ENCODE measurements at regions not wholly inside any gene's neighbourhood (a gene's known extent, or its start where the extent isn't known, plus 50 kb on each side); places are given as distances from the start of the nearest gene placed in this dataset.
"Not testable (repeated sequence)": the region's sequence is repeated elsewhere in the genome, so short reads cannot be mapped to it uniquely, and the experiment has no call there.

DNA sequence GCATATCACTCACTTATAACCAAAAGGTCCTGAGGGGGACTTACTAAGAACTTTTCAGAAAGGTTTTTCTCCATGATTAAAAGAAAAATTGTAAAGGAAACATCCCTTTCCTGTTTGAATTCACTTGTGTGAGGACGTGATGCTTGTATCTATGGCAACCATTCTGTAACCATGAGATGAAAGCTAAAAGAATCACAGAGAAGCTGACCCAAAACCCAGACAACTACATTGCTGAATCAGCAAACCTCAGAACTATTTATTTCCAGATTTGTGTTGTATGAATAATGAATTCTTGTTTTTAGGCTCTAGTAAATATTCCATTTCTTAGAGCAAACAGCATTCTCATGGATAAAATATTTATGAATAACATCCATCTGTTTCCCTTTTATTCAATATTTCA is 91.2 kb downstream of the RCHY1 start:
- H3K36me3 ChIP-seq (ENCODE audit: control insufficient read depth, insufficient read depth, low read length) = no peaks in the 10 kb centered on the region
- H3K4me3 ChIP-seq (ENCODE audit: insufficient read depth, low read depth, low read length) = no peak overlapping the region
- no peaks in the 10 kb centered on the region for H3K4me1 ChIP-seq (ENCODE audit: control insufficient read depth, insufficient read depth, low read length)
- 79 to 100% methylated on average over 1 of the region's 1 CpG for WGBS, 2 experiments
- no peak overlapping the region for H3K27ac ChIP-seq (ENCODE audit: insufficient read depth, low read depth, low read length, poor library complexity, severe bottlenecking)
- H3K9me3 ChIP-seq (ENCODE audit: control insufficient read depth, low read length) = no peaks in the 10 kb centered on the region
- H3K27me3 ChIP-seq (ENCODE audit: control insufficient read depth, insufficient read depth, low read length, poor library complexity, severe bottlenecking) = no peaks in the 10 kb centered on the region

DNA sequence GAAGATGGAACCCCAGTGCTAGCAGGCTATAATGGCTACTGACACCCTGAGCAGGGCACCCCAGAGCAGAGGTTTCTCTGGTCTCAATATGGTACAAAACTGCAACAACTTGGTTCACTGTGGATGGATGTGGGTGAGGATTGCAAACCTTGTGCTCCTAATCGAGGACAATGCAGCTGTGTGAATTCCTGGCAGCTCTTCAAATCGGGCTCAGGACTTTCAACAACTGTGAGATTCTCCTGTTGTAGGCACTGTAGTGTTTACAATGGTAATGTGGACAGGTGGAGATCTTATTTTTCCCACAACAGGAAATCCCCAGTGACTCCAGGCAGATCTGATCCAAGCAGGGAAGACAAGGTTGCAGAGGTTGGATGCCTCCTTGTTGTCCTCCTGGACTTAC is 101.5 kb downstream of the RCHY1 start:
- H3K4me1 ChIP-seq (ENCODE audit: control insufficient read depth, insufficient read depth, low read length) = no peaks in the 10 kb centered on the region
- peaks cover 2% of the 10 kb centered on the region for H3K9me3 ChIP-seq (ENCODE audit: control insufficient read depth, low read length)
- no peak overlapping the region for H3K4me3 ChIP-seq (ENCODE audit: insufficient read depth, low read depth, low read length)
- no peak overlapping the region for H3K27ac ChIP-seq (ENCODE audit: insufficient read depth, low read depth, low read length, poor library complexity, severe bottlenecking)
- H3K27me3 ChIP-seq (ENCODE audit: control insufficient read depth, insufficient read depth, low read length, poor library complexity, severe bottlenecking) = no peaks in the 10 kb centered on the region
- WGBS, 2 experiments = 82 to 91% methylated on average over 2 of the region's 2 CpGs
- H3K36me3 ChIP-seq (ENCODE audit: control insufficient read depth, insufficient read depth, low read length) = no peaks in the 10 kb centered on the region

DNA sequence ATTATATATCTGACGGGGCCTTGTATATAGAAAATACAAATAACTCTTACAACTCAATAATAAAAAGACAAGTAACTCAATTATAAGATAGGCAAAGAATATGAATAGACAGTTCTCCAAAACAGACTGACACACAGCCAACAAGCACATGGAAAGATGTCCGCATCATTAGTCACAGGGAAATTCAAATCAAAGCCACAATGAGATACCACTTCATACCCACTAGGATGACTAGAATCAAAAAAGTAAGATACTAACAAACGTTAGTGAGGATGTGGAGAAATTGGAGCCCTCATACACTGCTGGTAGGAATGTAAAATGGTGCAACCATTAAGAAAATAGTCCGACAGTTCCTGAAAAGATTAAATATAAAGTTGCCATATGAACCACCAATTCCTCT is 115.7 kb downstream of the RCHY1 start:
- WGBS, 2 experiments = 90 to 100% methylated on average over 2 to 3 of the region's 4 CpGs
- Histone ChIP-seq H3K27ac (ENCODE audit: insufficient read depth, low read depth, low read length, poor library complexity, severe bottlenecking) (no peak overlapping the region), H3K4me3 (ENCODE audit: insufficient read depth, low read depth, low read length) (no peak overlapping the region), H3K4me1 (ENCODE audit: control insufficient read depth, insufficient read depth, low read length) (peaks cover 3% of the 10 kb centered on the region), H3K9me3 (ENCODE audit: control insufficient read depth, low read length) (no peaks in the 10 kb centered on the region), H3K27me3 (ENCODE audit: control insufficient read depth, insufficient read depth, low read length, poor library complexity, severe bottlenecking) (no peaks in the 10 kb centered on the region), H3K36me3 (ENCODE audit: control insufficient read depth, insufficient read depth, low read length) (no peaks in the 10 kb centered on the region)

DNA sequence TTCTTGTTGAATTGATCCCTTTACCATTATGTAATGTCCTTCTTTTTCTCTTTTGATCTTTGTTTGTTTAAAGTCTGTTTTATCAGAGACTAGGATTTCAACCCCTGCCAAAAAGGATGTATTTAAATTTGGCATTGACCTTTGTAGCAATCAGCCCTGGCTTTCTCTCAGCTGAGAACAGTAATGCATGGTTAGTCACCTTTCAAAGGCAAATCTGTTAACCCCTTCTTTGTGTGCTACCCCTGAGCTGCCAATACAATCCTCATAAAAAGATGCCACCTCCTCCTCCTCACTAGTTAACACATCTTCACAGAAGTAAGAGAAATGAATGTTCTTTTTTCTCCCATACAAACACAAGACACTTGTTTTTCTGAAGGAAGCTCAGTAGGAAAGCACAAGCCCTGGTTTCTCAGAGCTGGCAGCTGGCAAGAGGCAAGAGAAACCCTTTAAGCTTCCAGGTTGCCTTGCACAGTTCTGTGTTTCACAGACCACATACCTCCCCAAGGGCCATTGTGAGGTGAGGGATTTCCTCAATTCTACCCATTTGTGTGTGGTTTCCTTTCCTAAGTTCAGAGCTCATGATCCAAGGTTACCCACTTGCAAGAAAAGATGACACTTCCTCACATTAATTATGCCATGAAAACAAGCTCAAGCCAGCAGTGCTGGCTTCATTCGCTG is 122.6 kb downstream of the RCHY1 start:
- WGBS, 2 experiments = 64 to 85% methylated on average over 1 of the region's 1 CpG
- Histone ChIP-seq H3K9me3 (ENCODE audit: control insufficient read depth, low read length) (no peaks in the 10 kb centered on the region), H3K27me3 (ENCODE audit: control insufficient read depth, insufficient read depth, low read length, poor library complexity, severe bottlenecking) (no peaks in the 10 kb centered on the region), H3K27ac (ENCODE audit: insufficient read depth, low read depth, low read length, poor library complexity, severe bottlenecking) (no peak overlapping the region), H3K4me1 (ENCODE audit: control insufficient read depth, insufficient read depth, low read length) (peaks cover 2% of the 10 kb centered on the region), H3K4me3 (ENCODE audit: insufficient read depth, low read depth, low read length) (no peak overlapping the region), H3K36me3 (ENCODE audit: control insufficient read depth, insufficient read depth, low read length) (no peaks in the 10 kb centered on the region)

DNA sequence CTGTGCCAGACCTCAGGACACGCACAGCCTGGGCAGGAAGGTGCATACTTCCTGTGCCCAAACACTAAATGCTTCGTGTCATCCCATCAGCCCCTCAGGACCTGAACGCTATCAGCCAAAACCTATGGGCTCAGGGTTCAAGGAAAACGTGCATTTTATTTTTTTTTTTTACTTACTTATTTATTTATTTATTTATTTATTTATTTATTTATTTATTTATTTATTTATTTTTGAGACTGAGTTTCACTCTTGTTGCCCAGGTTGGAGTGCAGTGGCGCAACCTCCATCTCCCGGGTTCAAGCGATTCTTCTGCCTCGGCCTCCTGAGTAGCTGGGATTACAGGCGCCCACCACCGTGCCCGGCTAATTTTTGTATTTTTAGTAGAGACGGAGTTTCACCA is 127.8 kb downstream of the RCHY1 start:
- H3K4me3 ChIP-seq (ENCODE audit: insufficient read depth, low read depth, low read length); H3K27ac ChIP-seq (ENCODE audit: insufficient read depth, low read depth, low read length, poor library complexity, severe bottlenecking); H3K27me3 ChIP-seq (ENCODE audit: control insufficient read depth, insufficient read depth, low read length, poor library complexity, severe bottlenecking); H3K9me3 ChIP-seq (ENCODE audit: control insufficient read depth, low read length); H3K36me3 ChIP-seq (ENCODE audit: control insufficient read depth, insufficient read depth, low read length); H3K4me1 ChIP-seq (ENCODE audit: control insufficient read depth, insufficient read depth, low read length): not testable (repeated sequence)
- WGBS, 2 experiments = 95 to 97% methylated on average over 10 of the region's 12 CpGs

DNA sequence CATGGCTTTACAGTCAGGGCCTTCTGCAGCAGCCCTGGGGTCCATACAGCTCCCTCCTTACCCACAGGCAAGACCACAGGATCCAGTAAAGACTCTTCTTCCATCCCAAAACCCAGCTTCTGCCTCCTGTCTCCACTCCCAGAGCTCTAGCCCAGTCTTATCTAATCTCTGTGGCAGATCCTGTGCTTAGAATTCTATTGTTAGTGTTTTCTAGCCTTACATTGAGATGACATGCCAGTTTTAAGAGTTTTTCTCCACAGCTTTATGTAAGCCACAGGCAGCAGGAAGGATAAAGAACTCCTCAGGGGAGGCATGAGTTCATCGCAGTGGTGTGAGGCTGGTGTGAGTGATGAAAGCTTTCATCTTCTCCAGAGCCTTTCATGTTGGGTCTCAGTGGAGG is 129.1 kb downstream of the RCHY1 start:
- Histone ChIP-seq H3K4me3 (ENCODE audit: insufficient read depth, low read depth, low read length) (no peak overlapping the region), H3K9me3 (ENCODE audit: control insufficient read depth, low read length) (no peaks in the 10 kb centered on the region), H3K27me3 (ENCODE audit: control insufficient read depth, insufficient read depth, low read length, poor library complexity, severe bottlenecking) (no peaks in the 10 kb centered on the region), H3K4me1 (ENCODE audit: control insufficient read depth, insufficient read depth, low read length) (no peaks in the 10 kb centered on the region), H3K36me3 (ENCODE audit: control insufficient read depth, insufficient read depth, low read length) (no peaks in the 10 kb centered on the region), H3K27ac (ENCODE audit: insufficient read depth, low read depth, low read length, poor library complexity, severe bottlenecking) (no peak overlapping the region)
- WGBS, 2 experiments = 68 to 71% methylated on average over 1 of the region's 1 CpG

DNA sequence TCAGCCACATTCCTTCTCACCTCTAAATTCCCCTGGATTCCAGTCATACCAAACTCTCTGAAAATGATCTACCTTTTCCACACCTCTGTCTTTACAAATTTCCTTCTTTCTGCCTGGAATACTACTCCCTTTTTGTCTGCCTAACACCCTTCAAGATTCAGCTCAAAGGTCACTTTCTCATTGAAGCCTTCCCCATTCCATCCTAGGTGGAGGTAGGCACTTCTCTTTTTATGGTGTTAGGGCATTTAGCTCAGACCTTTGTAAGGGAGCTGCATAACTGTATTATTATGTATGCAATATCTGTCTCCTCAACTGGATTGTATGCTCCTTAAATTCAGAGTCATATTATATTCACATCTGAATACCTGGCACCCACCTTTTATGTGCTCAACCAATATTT is 137.7 kb downstream of the RCHY1 start:
- H3K4me1 ChIP-seq (ENCODE audit: control insufficient read depth, insufficient read depth, low read length) = no peaks in the 10 kb centered on the region
- no peaks in the 10 kb centered on the region for H3K27me3 ChIP-seq (ENCODE audit: control insufficient read depth, insufficient read depth, low read length, poor library complexity, severe bottlenecking)
- no peak overlapping the region for H3K4me3 ChIP-seq (ENCODE audit: insufficient read depth, low read depth, low read length)
- H3K36me3 ChIP-seq (ENCODE audit: control insufficient read depth, insufficient read depth, low read length) = no peaks in the 10 kb centered on the region
- H3K9me3 ChIP-seq (ENCODE audit: control insufficient read depth, low read length) = peaks cover 2% of the 10 kb centered on the region
- H3K27ac ChIP-seq (ENCODE audit: insufficient read depth, low read depth, low read length, poor library complexity, severe bottlenecking) = no peak overlapping the region

DNA sequence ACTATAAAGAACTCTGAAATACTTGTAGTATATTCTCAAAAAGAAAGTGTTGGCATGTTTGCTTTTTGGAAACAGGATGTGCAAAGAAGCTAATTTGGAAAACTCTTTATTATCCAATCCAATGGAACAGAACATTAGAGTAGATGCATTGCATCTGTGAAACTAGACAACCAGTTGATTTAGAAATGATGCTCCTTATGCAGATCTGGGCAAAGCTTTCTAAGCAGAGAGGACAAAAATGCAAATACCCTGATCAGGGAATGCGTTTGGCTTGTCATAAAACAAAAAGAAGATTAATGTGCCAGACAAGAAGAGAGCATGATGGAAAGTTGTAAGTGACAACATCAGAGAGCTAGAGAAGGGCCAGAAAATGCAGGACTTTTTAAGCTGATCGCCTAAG is 142.3 kb downstream of the RCHY1 start:
- H3K4me1 ChIP-seq (ENCODE audit: control insufficient read depth, insufficient read depth, low read length) = no peaks in the 10 kb centered on the region

DNA sequence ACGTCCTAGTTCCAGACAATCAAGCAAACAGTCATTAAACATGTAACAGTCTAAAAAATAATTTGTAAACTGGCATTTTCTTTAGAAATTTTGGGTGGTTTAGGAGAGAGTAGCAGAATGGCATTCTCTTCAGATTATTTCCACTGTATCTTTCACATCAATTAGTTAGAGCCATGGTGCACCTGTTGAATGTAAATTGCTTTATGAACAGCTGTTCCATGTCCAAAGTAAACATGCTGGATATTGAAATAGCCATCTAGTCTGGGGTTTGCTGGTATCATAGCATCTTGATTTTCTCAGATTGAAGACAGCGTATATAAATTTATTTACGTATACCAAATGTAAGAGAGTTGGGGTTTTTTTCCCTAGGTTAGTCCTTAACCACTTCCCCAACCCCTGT is 143.6 kb downstream of the RCHY1 start:
- no peaks in the 10 kb centered on the region for H3K36me3 ChIP-seq (ENCODE audit: control insufficient read depth, insufficient read depth, low read length)
- H3K27ac ChIP-seq (ENCODE audit: insufficient read depth, low read depth, low read length, poor library complexity, severe bottlenecking) = no peak overlapping the region
- H3K4me1 ChIP-seq (ENCODE audit: control insufficient read depth, insufficient read depth, low read length) = no peaks in the 10 kb centered on the region
- H3K27me3 ChIP-seq (ENCODE audit: control insufficient read depth, insufficient read depth, low read length, poor library complexity, severe bottlenecking) = no peaks in the 10 kb centered on the region
- H3K9me3 ChIP-seq (ENCODE audit: control insufficient read depth, low read length) = peaks cover 2% of the 10 kb centered on the region
- H3K4me3 ChIP-seq (ENCODE audit: insufficient read depth, low read depth, low read length) = no peak overlapping the region
- WGBS, 2 experiments = 100% methylated on average over 1 of the region's 3 CpGs

More for the DNA sequence above, 142.3 kb downstream of the RCHY1 start:
- Histone ChIP-seq H3K36me3 (ENCODE audit: control insufficient read depth, insufficient read depth, low read length) (no peaks in the 10 kb centered on the region), H3K4me3 (ENCODE audit: insufficient read depth, low read depth, low read length) (no peak overlapping the region), H3K9me3 (ENCODE audit: control insufficient read depth, low read length) (peaks cover 2% of the 10 kb centered on the region), H3K27ac (ENCODE audit: insufficient read depth, low read depth, low read length, poor library complexity, severe bottlenecking) (no peak overlapping the region), H3K27me3 (ENCODE audit: control insufficient read depth, insufficient read depth, low read length, poor library complexity, severe bottlenecking) (no peaks in the 10 kb centered on the region)
- 85 to 86% methylated on average over 1 to 2 of the region's 2 CpGs for WGBS, 2 experiments

DNA sequence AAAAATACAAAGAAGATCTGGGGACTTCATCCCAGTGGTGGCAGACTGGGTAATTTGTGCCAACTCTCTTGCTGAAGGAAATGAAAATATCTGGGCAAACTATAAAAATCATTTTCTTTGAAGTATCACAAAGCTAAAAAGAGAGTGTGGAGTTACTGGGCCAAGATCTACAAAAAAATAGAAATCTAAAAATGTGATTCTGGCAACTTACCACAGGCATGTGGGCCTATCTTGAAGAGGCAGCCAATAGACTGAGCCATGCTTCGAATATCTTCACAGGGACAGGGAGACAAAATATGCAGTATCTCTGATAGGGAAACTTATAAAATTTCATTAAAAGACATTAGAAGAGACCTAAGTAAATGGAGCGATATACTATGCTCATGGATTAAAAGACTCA is 168.8 kb downstream of the RCHY1 start:
- 77 to 96% methylated on average over 1 to 2 of the region's 2 CpGs for WGBS, 2 experiments
- H3K27ac ChIP-seq (ENCODE audit: insufficient read depth, low read depth, low read length, poor library complexity, severe bottlenecking) = no peak overlapping the region
- H3K4me3 ChIP-seq (ENCODE audit: insufficient read depth, low read depth, low read length) = no peak overlapping the region
- no peaks in the 10 kb centered on the region for H3K36me3 ChIP-seq (ENCODE audit: control insufficient read depth, insufficient read depth, low read length)
- H3K9me3 ChIP-seq (ENCODE audit: control insufficient read depth, low read length) = peaks cover 2% of the 10 kb centered on the region
- no peaks in the 10 kb centered on the region for H3K27me3 ChIP-seq (ENCODE audit: control insufficient read depth, insufficient read depth, low read length, poor library complexity, severe bottlenecking)
- no peaks in the 10 kb centered on the region for H3K4me1 ChIP-seq (ENCODE audit: control insufficient read depth, insufficient read depth, low read length)

DNA sequence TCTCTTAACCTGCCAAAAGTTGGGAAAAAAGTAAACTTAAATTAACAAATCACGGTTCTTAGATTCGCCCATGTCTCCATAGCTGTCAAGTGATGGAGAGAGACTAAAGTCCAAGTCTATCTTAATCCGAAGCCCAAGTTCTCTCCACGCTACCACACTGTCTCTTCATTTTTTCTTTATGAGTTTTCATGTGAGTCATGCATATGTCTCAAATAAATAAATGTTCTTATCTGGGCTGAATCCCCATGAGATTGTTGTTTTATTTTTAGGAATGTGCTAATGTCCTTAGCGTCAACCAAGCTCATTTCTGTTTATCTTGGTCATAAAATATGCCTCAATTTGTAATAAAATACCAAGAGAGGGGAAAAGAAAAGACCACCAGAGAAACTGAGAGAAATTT is 169.3 kb downstream of the RCHY1 start:
- WGBS, 2 experiments = 96 to 98% methylated on average over 3 to 5 of the region's 5 CpGs
- no peak overlapping the region for H3K4me3 ChIP-seq (ENCODE audit: insufficient read depth, low read depth, low read length)
- H3K9me3 ChIP-seq (ENCODE audit: control insufficient read depth, low read length) = peaks cover 2% of the 10 kb centered on the region
- H3K27ac ChIP-seq (ENCODE audit: insufficient read depth, low read depth, low read length, poor library complexity, severe bottlenecking) = no peak overlapping the region
- no peaks in the 10 kb centered on the region for H3K27me3 ChIP-seq (ENCODE audit: control insufficient read depth, insufficient read depth, low read length, poor library complexity, severe bottlenecking)
- H3K4me1 ChIP-seq (ENCODE audit: control insufficient read depth, insufficient read depth, low read length) = no peaks in the 10 kb centered on the region
- no peaks in the 10 kb centered on the region for H3K36me3 ChIP-seq (ENCODE audit: control insufficient read depth, insufficient read depth, low read length)

Measured in ectodermal cell (in vitro differentiated cells).